OCI-LY1 (cell line): ENCODE measurements at regions not wholly inside any gene's neighbourhood (a gene's known extent, or its start where the extent isn't known, plus 50 kb on each side); places are given as distances from the start of the nearest gene placed in this dataset.

Experiments
- H2AFZ ChIP-seq: fragments of 200-600 bp; sonication (generic), shearing (Covaris generic); 2 replicates; pipeline ENCODE4 v1.6.0; 2014; ENCODE audit warnings: antibody characterized with exemption, mild to moderate bottlenecking, low read length
- H3F3A ChIP-seq: fragments of 200-600 bp; sonication (generic), shearing (Covaris generic); 2 replicates; pipeline ENCODE4 v1.6.0; 2014; ENCODE audit warnings: mild to moderate bottlenecking, antibody characterized with exemption, low read length, moderate library complexity; ENCODE audit not compliant: insufficient read depth
- H3K27ac ChIP-seq: fragments of 200-600 bp; sonication (generic); 2 replicates; pipeline ENCODE4 v1.5.1; 2014; ENCODE audit warnings: low read length, mixed run types, mild to moderate bottlenecking, low read depth; ENCODE audit not compliant: poor library complexity, severe bottlenecking
- H3K27me3 ChIP-seq: fragments of 200-600 bp; sonication (generic); 2 replicates; pipeline ENCODE4 v1.6.0; 2014; ENCODE audit warnings: antibody characterized with exemption, mild to moderate bottlenecking, low read length, moderate library complexity; ENCODE audit not compliant: insufficient read depth
- H3K36me3 ChIP-seq: fragments of 200-600 bp; sonication (generic); 2 replicates; pipeline ENCODE4 v1.6.1; 2014; ENCODE audit warnings: mild to moderate bottlenecking, antibody characterized with exemption, low read length, moderate library complexity, mixed read lengths; ENCODE audit not compliant: insufficient read depth
- H3K4me1 ChIP-seq: fragments of 200-600 bp; sonication (generic); 2 replicates; pipeline ENCODE4 v1.5.1; 2014; ENCODE audit warnings: mild to moderate bottlenecking, low read length, moderate library complexity; ENCODE audit not compliant: insufficient read depth, severe bottlenecking
- H3K4me2 ChIP-seq: fragments of 200-600 bp; sonication (generic), shearing (Covaris generic); 2 replicates; pipeline ENCODE4 v1.6.1; 2014; ENCODE audit warnings: low read length
- H3K4me3 ChIP-seq: fragments of 200-600 bp; sonication (generic); 2 replicates; pipeline ENCODE4 v1.5.1; 2014; ENCODE audit warnings: low read length, low read depth, mild to moderate bottlenecking, mixed read lengths; ENCODE audit not compliant: poor library complexity, severe bottlenecking
- H3K79me2 ChIP-seq: fragments of 200-600 bp; shearing (Covaris generic); 2 replicates; pipeline ENCODE4 v1.6.1; 2016; ENCODE audit warnings: mixed run types, low read length, mixed read lengths; ENCODE audit not compliant: insufficient read depth
- H3K9ac ChIP-seq: fragments of 200-600 bp; sonication (generic), shearing (Covaris generic); 2 replicates; pipeline ENCODE4 v1.6.1; 2014; ENCODE audit warnings: mild to moderate bottlenecking, low read length, mixed read lengths
- H3K9me2 ChIP-seq: fragments of 200-600 bp; sonication (generic), shearing (Covaris generic); 2 replicates; pipeline ENCODE4 v1.6.1; 2014; ENCODE audit warnings: low read depth, mild to moderate bottlenecking, low read length, mixed read lengths
- H3K9me3 ChIP-seq: fragments of 200-600 bp; shearing (Covaris generic); 2 replicates; pipeline ENCODE4 v1.6.1; 2014; ENCODE audit warnings: low read length, mixed read lengths
- H4K20me1 ChIP-seq: fragments of 200-600 bp; sonication (generic), shearing (Covaris generic); 2 replicates; pipeline ENCODE4 v1.6.0; 2016; ENCODE audit warnings: mild to moderate bottlenecking, low read length; ENCODE audit not compliant: insufficient read depth
- CTCF ChIP-seq: fragments of 200-600 bp; sonication (generic), shearing (Covaris generic); IDR thresholded peaks from 2 replicates; pipeline ENCODE4 v1.5.1; 2017; ENCODE audit warnings: mild to moderate bottlenecking, antibody characterized with exemption, low read length, moderate library complexity, mixed read lengths
- EZH2 ChIP-seq: fragments of 200-600 bp; sonication (generic), shearing (Covaris generic); IDR thresholded peaks from 2 replicates; pipeline ENCODE4 v1.8.0; 2017; ENCODE audit warnings: borderline replicate concordance, mixed run types, mild to moderate bottlenecking, antibody characterized with exemption, low read length, moderate library complexity, mixed read lengths

GRCh38 chr4:151854731-151855130 lies 93.9 kb upstream of the GATB start:
- no peaks in the 10 kb centered on the region for H3K9me2 ChIP-seq
- H3K4me3 ChIP-seq = no peak overlapping the region
- no peaks in the 10 kb centered on the region for H3K79me2 ChIP-seq
- H3K4me1 ChIP-seq = no peaks in the 10 kb centered on the region
- no peak overlapping the region for H3K9ac ChIP-seq
- H3F3A ChIP-seq = no peaks in the 10 kb centered on the region
- H3K36me3 ChIP-seq = no peaks in the 10 kb centered on the region
- H2AFZ ChIP-seq = no peak overlapping the region
- H3K4me2 ChIP-seq = no peak overlapping the region
- TF ChIP-seq EZH2 (no peak), CTCF (no peak)
- H4K20me1 ChIP-seq = no peaks in the 10 kb centered on the region
- no peaks in the 10 kb centered on the region for H3K9me3 ChIP-seq
- peaks cover 1% of the 10 kb centered on the region; the same call in 1 of the 2 replicates for H3K27me3 ChIP-seq
- H3K27ac ChIP-seq = no peak overlapping the region

GRCh38 chr4:151853034-151853433 lies 92.2 kb upstream of the GATB start:
- Histone ChIP-seq H3K9me3 (no peaks in the 10 kb centered on the region), H3K4me2 (no peak overlapping the region), H3K79me2 (no peaks in the 10 kb centered on the region), H3K4me1 (no peaks in the 10 kb centered on the region), H3F3A (no peaks in the 10 kb centered on the region), H3K27me3 (no peaks in the 10 kb centered on the region), H3K9me2 (no peaks in the 10 kb centered on the region), H4K20me1 (no peaks in the 10 kb centered on the region), H3K9ac (no peak overlapping the region), H3K4me3 (no peak overlapping the region), H3K36me3 (no peaks in the 10 kb centered on the region), H2AFZ (no peak overlapping the region), H3K27ac (no peak overlapping the region)
- TF ChIP-seq CTCF (no peak), EZH2 (no peak)

GRCh38 chr4:151852202-151852601 lies 91.4 kb upstream of the GATB start:
- Histone ChIP-seq H3K27me3 (no peaks in the 10 kb centered on the region), H3K9me3 (no peaks in the 10 kb centered on the region), H3K9me2 (no peaks in the 10 kb centered on the region), H3K4me1 (no peaks in the 10 kb centered on the region), H3K4me3 (no peak overlapping the region), H4K20me1 (no peaks in the 10 kb centered on the region), H2AFZ (no peak overlapping the region), H3K79me2 (no peaks in the 10 kb centered on the region), H3K36me3 (no peaks in the 10 kb centered on the region), H3K27ac (no peak overlapping the region), H3F3A (no peaks in the 10 kb centered on the region), H3K9ac (no peak overlapping the region), H3K4me2 (no peak overlapping the region)
- no peak for TF ChIP-seq EZH2
- TF ChIP-seq CTCF = no peak
